ENCODE measurements at regions not wholly inside any gene's neighbourhood (a gene's known extent, or its start where the extent isn't known, plus 50 kb on each side); places are given as distances from the start of the nearest gene placed in this dataset.

GRCh38 chr1:91594383-91595055 is 93.9 kb downstream of the CDC7 start:
- no peak for DNase-seq (ENCODE audit: low read depth, low spot score)
- no peak for TF ChIP-seq SIN3A (IDR thresholded peaks at IDR 0.05; ENCODE audit: borderline replicate concordance, insufficient read depth, low read depth, low read length)
- no peak for TF ChIP-seq CTCF (IDR thresholded peaks at IDR 0.05)
- no peak for TF ChIP-seq POLR2AphosphoS5 (IDR thresholded peaks at IDR 0.05; ENCODE audit: low read depth, low read length)
- no peak for TF ChIP-seq REST (IDR thresholded peaks at IDR 0.05; ENCODE audit: insufficient read depth in 1 of 2, low read depth in 2 of 2, low read length in 1 of 2)
- no peak for TF ChIP-seq TCF7L2 (IDR thresholded peaks at IDR 0.05; ENCODE audit: low read depth, low read length)
- Histone ChIP-seq H3K4me3 (ENCODE audit: low read depth in 2 of 2, low read length in 2 of 2) (no peak overlapping the region), H3K27me3 (ENCODE audit: control insufficient read depth, insufficient read depth, low read length) (no peaks in the 10 kb centered on the region), H3K4me1 (ENCODE audit: control insufficient read depth, insufficient read depth, low read length) (no peaks in the 10 kb centered on the region), H3K36me3 (ENCODE audit: control insufficient read depth, insufficient read depth, low read length) (no peaks in the 10 kb centered on the region), H3K27ac (ENCODE audit: low read length) (no peak overlapping the region), H3K9me3 (ENCODE audit: control insufficient read depth, insufficient read depth, low read depth, low read length) (no peaks in the 10 kb centered on the region)
- ChIA-PET POLR2A (no interaction called here), CTCF (no interaction called here)
- in situ Hi-C loops (cut with HindIII; ENCODE audit: low pct_unique_long_range_greater_than_20kb, low sequenced_read_pairs): no loop called here
- intact Hi-C loops (cut with micrococcal nuclease; ENCODE audit: unreplicated experiment): no loop called here
- BruUV-seq (replicated peaks): no TSS peak
- ATAC-seq: no peak

GRCh38 chr1:91596474-91596873 is 95.8 kb downstream of the CDC7 start:
- CTCF ChIA-PET: interaction anchor here (0.6 kb wide), 1 partner anchor 225 kb away, joined by 5 read pairs; no protein-coding TSS in a partner anchor
- DNase-seq (ENCODE audit: low read depth, low spot score): no peak

More at GRCh38 chr1:91596474-91596873, 95.8 kb downstream of the CDC7 start:
- no peak for ATAC-seq
- POLR2A ChIA-PET: no interaction called here
- intact Hi-C loops (cut with micrococcal nuclease; ENCODE audit: unreplicated experiment): no loop called here
- Histone ChIP-seq H3K9me3 (ENCODE audit: control insufficient read depth, insufficient read depth, low read depth, low read length) (no peaks in the 10 kb centered on the region), H3K36me3 (ENCODE audit: control insufficient read depth, insufficient read depth, low read length) (no peaks in the 10 kb centered on the region), H3K4me1 (ENCODE audit: control insufficient read depth, insufficient read depth, low read length) (no peaks in the 10 kb centered on the region), H3K27me3 (ENCODE audit: control insufficient read depth, insufficient read depth, low read length) (no peaks in the 10 kb centered on the region), H3K27ac (ENCODE audit: low read length) (no peak overlapping the region), H3K4me3 (ENCODE audit: low read depth in 2 of 2, low read length in 2 of 2) (no peak overlapping the region)
- no TSS peak for BruUV-seq (replicated peaks)
- in situ Hi-C loops (cut with HindIII; ENCODE audit: low pct_unique_long_range_greater_than_20kb, low sequenced_read_pairs): no loop called here
- no peak for TF ChIP-seq CTCF (IDR thresholded peaks at IDR 0.05)
- no peak for TF ChIP-seq REST (IDR thresholded peaks at IDR 0.05; ENCODE audit: insufficient read depth in 1 of 2, low read depth in 2 of 2, low read length in 1 of 2)
- no peak for TF ChIP-seq SIN3A (IDR thresholded peaks at IDR 0.05; ENCODE audit: borderline replicate concordance, insufficient read depth, low read depth, low read length)
- TF ChIP-seq POLR2AphosphoS5 (IDR thresholded peaks at IDR 0.05; ENCODE audit: low read depth, low read length): no peak
- TF ChIP-seq TCF7L2 (IDR thresholded peaks at IDR 0.05; ENCODE audit: low read depth, low read length): no peak

Data from Panc1 (cell line).